Esophagus muscularis mucosa (tissue), 4 donors: ENCODE measurements at regions not wholly inside any gene's neighbourhood (a gene's known extent, or its start where the extent isn't known, plus 50 kb on each side); places are given as distances from the start of the nearest gene placed in this dataset.

Experiments used
- DNase-seq: peaks from one replicate; pipeline ENCODE4 v3.0.0-alpha.2; 2017; ENCODE audit errors: extremely low spot score
- H3K27ac ChIP-seq, 4 donors: fragments of 200-600 bp; sonication (generic); replicated peaks in 1 of 4; 1 replicate in 3 of 4; 2 replicates in 1 of 4; pipeline ENCODE4 v1.5.1; 2016 to 2019; ENCODE audit warnings: mild to moderate bottlenecking in 1 of 4
- H3K27me3 ChIP-seq, 4 donors: fragments of 200-600 bp; sonication (generic); one replicate each; pipeline versions ENCODE4 v1.5.1 to v1.6.0; 2016 to 2019
- H3K36me3 ChIP-seq, 4 donors: fragments of 200-600 bp; sonication (generic); one replicate each; pipeline ENCODE4 v1.5.1; 2016 to 2019
- H3K4me1 ChIP-seq, 4 donors: fragments of 200-600 bp; sonication (generic); one replicate each; pipeline ENCODE4 v1.5.1; 2016 to 2019
- H3K4me3 ChIP-seq, 4 donors: fragments of 200-600 bp; sonication (generic); 1 replicate in 2 of 4; 2 replicates in 2 of 4; pipeline ENCODE4 v1.5.1; 2016 to 2019; ENCODE audit warnings: mild to moderate bottlenecking in 4 of 4, moderate library complexity in 1 of 4
- H3K9me3 ChIP-seq, 4 donors: fragments of 200-600 bp; sonication (generic); 1 replicate in 3 of 4; 2 replicates in 1 of 4; pipeline ENCODE4 v1.5.1; 2016 to 2019
- CTCF ChIP-seq, 3 experiments: fragments of 200-600 bp in 2 of 3; fragments of 450-650 bp in 1 of 3; sonication (generic) in 2 of 3; IDR thresholded peaks; one replicate each; pipeline ENCODE4 v1.5.1; 2017 to 2019; ENCODE audit warnings: antibody characterized with exemption in 3 of 3, mild to moderate bottlenecking in 2 of 3, moderate library complexity in 1 of 3
- EP300 ChIP-seq: sonication (generic); formaldehyde crosslinking; IDR thresholded peaks from one replicate; pipeline ENCODE4 v1.6.1; 2017; ENCODE audit warnings: antibody characterized with exemption
- POLR2A ChIP-seq: fragments of 450-650 bp; IDR thresholded peaks from one replicate; pipeline ENCODE4 v1.6.1; 2017; ENCODE audit warnings: antibody characterized with exemption, moderate library complexity, mild to moderate bottlenecking, low read depth
- POLR2AphosphoS5 ChIP-seq, 2 donors: sonication (generic); formaldehyde crosslinking; IDR thresholded peaks; one replicate each; pipeline ENCODE4 v1.6.1; 2017; ENCODE audit warnings: antibody characterized with exemption in 2 of 2
- WGBS: methylation state at CpG from one replicate; pipeline ENCODE4 v1.1.5; 2018; 5-methylcytosine and 5-hydroxymethylcytosine counted together
- intact Hi-C: fragments of 100-400 bp; cut with DNase I; formaldehyde crosslinking; loops from one replicate; pipeline ENCODE4 v1.15.1; 2023

GRCh38 chr1:68974447-68974846 is 477.6 kb upstream of the DEPDC1 start:
- intact Hi-C loops, result no loop called here
- Histone ChIP-seq H3K36me3 (no peaks in the 10 kb centered on the region), H3K9me3 (no peaks in the 10 kb centered on the region), H3K4me1 (peaks cover 0 to 28% (median 18%) of the 10 kb centered on the region in 4 donors), H3K27me3 (no peaks in the 10 kb centered on the region), H3K27ac (no peak overlapping the region), H3K4me3 (no peak overlapping the region)
- TF ChIP-seq POLR2A (no peak), POLR2AphosphoS5 (IDR thresholded peaks at IDR 0.05) (no peak), CTCF (IDR thresholded peaks at IDR 0.05) (no peak), EP300 (no peak)
- 84% methylated on average over 5 of the region's 5 CpGs for WGBS
- DNase-seq, result no peak

- no peak for DNase-seq
- intact Hi-C loops, result no loop called here
- peak overlapping the region in 1 of 4 donors; percentile 2 for H3K27ac ChIP-seq
Measured at GRCh38 chr1:68975212-68975933, 478.5 kb upstream of the DEPDC1 start.

GRCh38 chr1:68976916-68977610 is 480.2 kb upstream of the DEPDC1 start:
- TF ChIP-seq EP300 (no peak), CTCF (IDR thresholded peaks at IDR 0.05) (no peak), POLR2A (no peak), POLR2AphosphoS5 (IDR thresholded peaks at IDR 0.05) (no peak)
- 91% methylated on average over 4 of the region's 4 CpGs for WGBS
- Histone ChIP-seq H3K27me3 (no peaks in the 10 kb centered on the region), H3K4me3 (no peak overlapping the region), H3K27ac (no peak overlapping the region), H3K36me3 (no peaks in the 10 kb centered on the region), H3K4me1 (peaks cover 0 to 28% (median 18%) of the 10 kb centered on the region in 4 donors), H3K9me3 (no peaks in the 10 kb centered on the region)
- DNase-seq, result no peak
- intact Hi-C loops, result no loop called here

More at GRCh38 chr1:68975212-68975933, 478.5 kb upstream of the DEPDC1 start:
- Histone ChIP-seq H3K4me1 (peaks cover 0 to 28% (median 18%) of the 10 kb centered on the region in 4 donors), H3K4me3 (no peak overlapping the region), H3K9me3 (no peaks in the 10 kb centered on the region), H3K27me3 (no peaks in the 10 kb centered on the region), H3K36me3 (no peaks in the 10 kb centered on the region)
- no peak for TF ChIP-seq EP300
- no peak for TF ChIP-seq CTCF (IDR thresholded peaks at IDR 0.05)
- TF ChIP-seq POLR2AphosphoS5 (IDR thresholded peaks at IDR 0.05), result no peak
- no peak for TF ChIP-seq POLR2A
- WGBS, result 46% methylated on average over 4 of the region's 4 CpGs

GRCh38 chr1:68979891-68980290 is 483.0 kb upstream of the DEPDC1 start:
- Histone ChIP-seq H3K27ac (no peak overlapping the region), H3K4me1 (peaks cover 0 to 14% (median 13%) of the 10 kb centered on the region in 4 donors), H3K36me3 (no peaks in the 10 kb centered on the region), H3K27me3 (no peaks in the 10 kb centered on the region), H3K4me3 (no peak overlapping the region), H3K9me3 (no peaks in the 10 kb centered on the region)
- TF ChIP-seq POLR2A (no peak), POLR2AphosphoS5 (IDR thresholded peaks at IDR 0.05) (no peak), EP300 (no peak), CTCF (IDR thresholded peaks at IDR 0.05) (no peak)
- intact Hi-C loops, result no loop called here
- no peak for DNase-seq
- 92% methylated on average over 1 of the region's 1 CpG for WGBS
